ENCODE measurements at regions not wholly inside any gene's neighbourhood (a gene's known extent, or its start where the extent isn't known, plus 50 kb on each side); places are given as distances from the start of the nearest gene placed in this dataset.

DNA sequence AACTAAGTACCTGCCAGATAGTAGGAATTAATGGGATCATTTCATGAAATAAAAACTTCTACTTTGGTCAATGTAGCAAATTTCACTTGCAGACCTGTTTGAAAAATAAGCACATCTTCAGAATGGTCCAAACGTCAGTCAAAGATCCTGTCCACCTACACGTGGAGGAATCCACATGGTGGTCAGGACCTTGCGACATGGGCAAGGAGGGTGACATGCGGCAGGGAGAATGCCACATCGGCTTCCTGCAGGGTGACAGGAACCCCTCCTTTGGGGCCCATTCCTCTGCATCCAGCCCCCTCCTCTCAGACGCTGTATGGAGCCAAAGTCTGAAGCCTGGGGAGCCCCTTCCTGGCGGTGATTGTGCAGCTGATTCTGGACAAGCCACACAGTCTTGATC lies 95.5 kb upstream of the MGMT start:
- TF ChIP-seq TAF1 (IDR thresholded peaks at IDR 0.05; ENCODE audit: borderline replicate concordance, insufficient read depth, low read length) (no peak), SIN3A (IDR thresholded peaks at IDR 0.05; ENCODE audit: borderline replicate concordance, insufficient read depth, low read length) (no peak), FOXP2 (optimal IDR thresholded peaks at IDR 0.05; ENCODE audit: borderline replicate concordance, extremely low read depth, extremely low read length, insufficient read depth) (no peak), POLR2AphosphoS5 (IDR thresholded peaks at IDR 0.05; ENCODE audit: low read depth, low read length) (no peak)
- TF ChIP-seq, protein P1, sequence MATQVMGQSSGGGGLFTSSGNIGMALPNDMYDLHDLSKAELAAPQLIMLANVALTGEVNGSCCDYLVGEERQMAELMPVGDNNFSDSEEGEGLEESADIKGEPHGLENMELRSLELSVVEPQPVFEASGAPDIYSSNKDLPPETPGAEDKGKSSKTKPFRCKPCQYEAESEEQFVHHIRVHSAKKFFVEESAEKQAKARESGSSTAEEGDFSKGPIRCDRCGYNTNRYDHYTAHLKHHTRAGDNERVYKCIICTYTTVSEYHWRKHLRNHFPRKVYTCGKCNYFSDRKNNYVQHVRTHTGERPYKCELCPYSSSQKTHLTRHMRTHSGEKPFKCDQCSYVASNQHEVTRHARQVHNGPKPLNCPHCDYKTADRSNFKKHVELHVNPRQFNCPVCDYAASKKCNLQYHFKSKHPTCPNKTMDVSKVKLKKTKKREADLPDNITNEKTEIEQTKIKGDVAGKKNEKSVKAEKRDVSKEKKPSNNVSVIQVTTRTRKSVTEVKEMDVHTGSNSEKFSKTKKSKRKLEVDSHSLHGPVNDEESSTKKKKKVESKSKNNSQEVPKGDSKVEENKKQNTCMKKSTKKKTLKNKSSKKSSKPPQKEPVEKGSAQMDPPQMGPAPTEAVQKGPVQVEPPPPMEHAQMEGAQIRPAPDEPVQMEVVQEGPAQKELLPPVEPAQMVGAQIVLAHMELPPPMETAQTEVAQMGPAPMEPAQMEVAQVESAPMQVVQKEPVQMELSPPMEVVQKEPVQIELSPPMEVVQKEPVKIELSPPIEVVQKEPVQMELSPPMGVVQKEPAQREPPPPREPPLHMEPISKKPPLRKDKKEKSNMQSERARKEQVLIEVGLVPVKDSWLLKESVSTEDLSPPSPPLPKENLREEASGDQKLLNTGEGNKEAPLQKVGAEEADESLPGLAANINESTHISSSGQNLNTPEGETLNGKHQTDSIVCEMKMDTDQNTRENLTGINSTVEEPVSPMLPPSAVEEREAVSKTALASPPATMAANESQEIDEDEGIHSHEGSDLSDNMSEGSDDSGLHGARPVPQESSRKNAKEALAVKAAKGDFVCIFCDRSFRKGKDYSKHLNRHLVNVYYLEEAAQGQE (IDR thresholded peaks at IDR 0.05; ENCODE audit: insufficient read depth in 1 of 2, low read depth in 2 of 2, low read length in 2 of 2), result no peak

DNA sequence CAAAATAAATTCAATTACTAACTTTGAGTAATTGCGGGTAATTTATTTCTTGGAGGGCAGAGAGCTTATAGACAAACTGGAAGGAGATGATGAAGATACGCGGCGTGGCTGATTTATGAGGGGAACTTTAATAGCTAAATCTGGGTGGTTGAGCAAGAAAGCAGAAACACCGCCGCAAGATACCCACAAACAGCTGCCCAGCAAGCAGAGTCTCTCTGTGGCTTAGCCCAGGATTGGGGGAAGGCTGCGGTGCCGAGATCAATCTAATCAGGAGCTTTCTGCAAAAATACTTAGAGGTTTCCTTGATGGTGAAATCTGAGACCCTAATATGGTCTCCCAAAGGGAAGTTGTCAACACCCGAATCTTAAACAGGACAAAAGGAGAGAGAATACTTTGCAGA lies 94.9 kb upstream of the MGMT start:
- TF ChIP-seq, protein P1 (IDR thresholded peaks at IDR 0.05; ENCODE audit: insufficient read depth in 1 of 2, low read depth in 2 of 2, low read length in 2 of 2), result no peak
- TF ChIP-seq POLR2AphosphoS5 (IDR thresholded peaks at IDR 0.05; ENCODE audit: low read depth, low read length) (no peak), TAF1 (IDR thresholded peaks at IDR 0.05; ENCODE audit: borderline replicate concordance, insufficient read depth, low read length) (no peak), FOXP2 (optimal IDR thresholded peaks at IDR 0.05; ENCODE audit: borderline replicate concordance, extremely low read depth, extremely low read length, insufficient read depth) (no peak), SIN3A (IDR thresholded peaks at IDR 0.05; ENCODE audit: borderline replicate concordance, insufficient read depth, low read length) (no peak)

DNA sequence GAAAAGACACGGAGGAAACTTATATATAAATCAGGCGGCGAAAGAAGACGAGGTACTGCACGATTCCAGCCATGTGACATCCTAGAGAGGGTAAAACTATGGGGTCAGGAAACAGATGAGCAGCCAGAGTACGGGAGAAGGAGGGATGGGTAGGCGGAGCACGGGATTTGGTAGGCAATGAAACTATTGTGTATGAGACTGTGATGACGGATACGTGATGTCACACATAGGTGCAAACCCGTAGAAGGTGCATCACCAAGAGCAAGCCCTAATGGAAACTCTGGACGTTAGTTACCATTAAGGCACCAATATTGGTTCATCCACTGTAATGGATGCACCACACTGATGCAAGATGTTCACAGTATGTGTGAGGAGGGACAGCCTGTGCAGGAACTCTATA lies 93.8 kb upstream of the MGMT start:
- TF ChIP-seq, protein P1 (IDR thresholded peaks at IDR 0.05; ENCODE audit: insufficient read depth in 1 of 2, low read depth in 2 of 2, low read length in 2 of 2), result no peak
- TF ChIP-seq SIN3A (IDR thresholded peaks at IDR 0.05; ENCODE audit: borderline replicate concordance, insufficient read depth, low read length), result no peak
- no peak for TF ChIP-seq TAF1 (IDR thresholded peaks at IDR 0.05; ENCODE audit: borderline replicate concordance, insufficient read depth, low read length)
- no peak for TF ChIP-seq POLR2AphosphoS5 (IDR thresholded peaks at IDR 0.05; ENCODE audit: low read depth, low read length)
- no peak for TF ChIP-seq FOXP2 (optimal IDR thresholded peaks at IDR 0.05; ENCODE audit: borderline replicate concordance, extremely low read depth, extremely low read length, insufficient read depth)

DNA sequence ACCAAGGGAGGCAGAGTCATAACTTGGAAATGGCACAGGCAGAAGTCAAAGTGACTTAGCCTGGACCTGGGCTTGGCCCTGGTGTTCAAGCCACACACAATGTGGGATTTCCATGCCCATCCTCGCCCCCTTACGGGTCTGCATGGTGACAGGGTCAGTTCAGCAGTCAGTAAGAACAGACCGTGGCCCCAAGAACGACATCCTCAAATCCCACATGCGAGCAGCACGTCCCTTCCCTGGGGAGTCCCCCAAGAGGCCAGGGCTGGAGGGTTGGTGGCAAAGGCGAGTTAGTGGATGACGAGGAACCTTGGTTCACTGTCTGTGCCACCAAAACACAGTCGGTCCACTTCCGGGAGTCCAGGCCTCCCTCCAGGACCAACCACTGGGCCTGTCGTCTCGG lies 93.3 kb upstream of the MGMT start:
- no peak for TF ChIP-seq SIN3A (IDR thresholded peaks at IDR 0.05; ENCODE audit: borderline replicate concordance, insufficient read depth, low read length)
- TF ChIP-seq TAF1 (IDR thresholded peaks at IDR 0.05; ENCODE audit: borderline replicate concordance, insufficient read depth, low read length), result no peak
- TF ChIP-seq FOXP2 (optimal IDR thresholded peaks at IDR 0.05; ENCODE audit: borderline replicate concordance, extremely low read depth, extremely low read length, insufficient read depth), result no peak
- TF ChIP-seq POLR2AphosphoS5 (IDR thresholded peaks at IDR 0.05; ENCODE audit: low read depth, low read length), result no peak
- TF ChIP-seq, protein P1 (IDR thresholded peaks at IDR 0.05; ENCODE audit: insufficient read depth in 1 of 2, low read depth in 2 of 2, low read length in 2 of 2), result no peak

DNA sequence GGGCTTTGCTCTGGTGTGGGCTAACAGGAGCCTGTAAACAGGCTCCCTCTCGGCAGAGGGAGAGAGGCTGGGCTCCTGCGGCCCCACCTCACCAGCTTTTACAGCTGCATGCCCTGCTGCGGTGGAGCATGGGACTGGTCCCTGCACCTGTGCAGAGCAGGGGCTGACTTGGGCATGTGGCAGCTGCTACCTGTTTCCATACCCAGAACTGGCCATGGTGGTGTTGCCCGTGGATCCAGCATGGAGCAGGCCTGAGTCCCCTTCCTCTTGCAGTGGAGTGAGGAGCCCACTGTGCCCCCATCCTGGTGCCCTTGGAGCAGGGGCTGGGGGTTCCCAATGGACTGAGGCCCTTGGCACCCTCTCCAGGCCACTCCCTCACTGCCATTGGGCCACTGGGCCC lies 91.9 kb upstream of the MGMT start:
- TF ChIP-seq TAF1 (IDR thresholded peaks at IDR 0.05; ENCODE audit: borderline replicate concordance, insufficient read depth, low read length), result no peak
- TF ChIP-seq, protein P1 (IDR thresholded peaks at IDR 0.05; ENCODE audit: insufficient read depth in 1 of 2, low read depth in 2 of 2, low read length in 2 of 2), result no peak
- no peak for TF ChIP-seq FOXP2 (optimal IDR thresholded peaks at IDR 0.05; ENCODE audit: borderline replicate concordance, extremely low read depth, extremely low read length, insufficient read depth)
- TF ChIP-seq POLR2AphosphoS5 (IDR thresholded peaks at IDR 0.05; ENCODE audit: low read depth, low read length), result no peak
- TF ChIP-seq SIN3A (IDR thresholded peaks at IDR 0.05; ENCODE audit: borderline replicate concordance, insufficient read depth, low read length), result no peak

All from PFSK-1 (cell line).